ENCODE measurements at regions not wholly inside any gene's neighbourhood (a gene's known extent, or its start where the extent isn't known, plus 50 kb on each side); places are given as distances from the start of the nearest gene placed in this dataset.

DNA sequence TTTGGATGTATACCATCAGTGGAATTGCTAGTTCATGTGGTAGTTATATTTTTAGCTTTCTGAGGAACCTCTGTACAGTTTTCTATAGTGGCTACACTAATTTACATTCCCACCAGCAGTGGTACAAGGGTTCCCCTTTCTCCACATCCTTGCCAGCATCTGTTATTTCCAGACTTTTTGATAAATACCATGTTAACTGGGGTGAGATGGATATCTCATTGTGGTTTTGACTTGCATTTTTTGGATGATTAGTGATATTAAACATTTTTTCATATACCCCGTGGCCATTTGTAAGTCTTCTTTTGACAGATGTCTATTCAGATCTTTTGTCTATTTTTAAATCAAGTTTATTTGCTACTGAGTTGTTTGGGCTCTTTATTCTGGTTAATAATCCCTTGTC, 455.6 kb upstream of the RARB start:
- TF ChIP-seq CTCF (conservative IDR thresholded peaks at IDR 0.05; ENCODE audit: low read depth in 2 of 2) (no peak), POLR2AphosphoS5 (IDR thresholded peaks at IDR 0.05; ENCODE audit: low read depth) (no peak), REST (IDR thresholded peaks at IDR 0.05; ENCODE audit: unreplicated experiment) (no peak), EZH2 (IDR thresholded peaks at IDR 0.05; ENCODE audit: low read depth, unreplicated experiment) (no peak), ZNF331 (CRISPR knock-in tag; IDR thresholded peaks at IDR 0.05; ENCODE audit: low read depth) (no peak), EZH2phosphoT487 (IDR thresholded peaks at IDR 0.05; ENCODE audit: unreplicated experiment) (no peak), ZNF114 (CRISPR knock-in tag; IDR thresholded peaks at IDR 0.05) (no peak), NANOG (IDR thresholded peaks at IDR 0.05; ENCODE audit: borderline replicate concordance) (no peak), STAT1 (IDR thresholded peaks at IDR 0.05; ENCODE audit: unreplicated experiment) (no peak), JUNB (IDR thresholded peaks at IDR 0.05; ENCODE audit: unreplicated experiment) (no peak), ETS1 (IDR thresholded peaks at IDR 0.05) (no peak)
- TF ChIP-seq, protein P1, sequence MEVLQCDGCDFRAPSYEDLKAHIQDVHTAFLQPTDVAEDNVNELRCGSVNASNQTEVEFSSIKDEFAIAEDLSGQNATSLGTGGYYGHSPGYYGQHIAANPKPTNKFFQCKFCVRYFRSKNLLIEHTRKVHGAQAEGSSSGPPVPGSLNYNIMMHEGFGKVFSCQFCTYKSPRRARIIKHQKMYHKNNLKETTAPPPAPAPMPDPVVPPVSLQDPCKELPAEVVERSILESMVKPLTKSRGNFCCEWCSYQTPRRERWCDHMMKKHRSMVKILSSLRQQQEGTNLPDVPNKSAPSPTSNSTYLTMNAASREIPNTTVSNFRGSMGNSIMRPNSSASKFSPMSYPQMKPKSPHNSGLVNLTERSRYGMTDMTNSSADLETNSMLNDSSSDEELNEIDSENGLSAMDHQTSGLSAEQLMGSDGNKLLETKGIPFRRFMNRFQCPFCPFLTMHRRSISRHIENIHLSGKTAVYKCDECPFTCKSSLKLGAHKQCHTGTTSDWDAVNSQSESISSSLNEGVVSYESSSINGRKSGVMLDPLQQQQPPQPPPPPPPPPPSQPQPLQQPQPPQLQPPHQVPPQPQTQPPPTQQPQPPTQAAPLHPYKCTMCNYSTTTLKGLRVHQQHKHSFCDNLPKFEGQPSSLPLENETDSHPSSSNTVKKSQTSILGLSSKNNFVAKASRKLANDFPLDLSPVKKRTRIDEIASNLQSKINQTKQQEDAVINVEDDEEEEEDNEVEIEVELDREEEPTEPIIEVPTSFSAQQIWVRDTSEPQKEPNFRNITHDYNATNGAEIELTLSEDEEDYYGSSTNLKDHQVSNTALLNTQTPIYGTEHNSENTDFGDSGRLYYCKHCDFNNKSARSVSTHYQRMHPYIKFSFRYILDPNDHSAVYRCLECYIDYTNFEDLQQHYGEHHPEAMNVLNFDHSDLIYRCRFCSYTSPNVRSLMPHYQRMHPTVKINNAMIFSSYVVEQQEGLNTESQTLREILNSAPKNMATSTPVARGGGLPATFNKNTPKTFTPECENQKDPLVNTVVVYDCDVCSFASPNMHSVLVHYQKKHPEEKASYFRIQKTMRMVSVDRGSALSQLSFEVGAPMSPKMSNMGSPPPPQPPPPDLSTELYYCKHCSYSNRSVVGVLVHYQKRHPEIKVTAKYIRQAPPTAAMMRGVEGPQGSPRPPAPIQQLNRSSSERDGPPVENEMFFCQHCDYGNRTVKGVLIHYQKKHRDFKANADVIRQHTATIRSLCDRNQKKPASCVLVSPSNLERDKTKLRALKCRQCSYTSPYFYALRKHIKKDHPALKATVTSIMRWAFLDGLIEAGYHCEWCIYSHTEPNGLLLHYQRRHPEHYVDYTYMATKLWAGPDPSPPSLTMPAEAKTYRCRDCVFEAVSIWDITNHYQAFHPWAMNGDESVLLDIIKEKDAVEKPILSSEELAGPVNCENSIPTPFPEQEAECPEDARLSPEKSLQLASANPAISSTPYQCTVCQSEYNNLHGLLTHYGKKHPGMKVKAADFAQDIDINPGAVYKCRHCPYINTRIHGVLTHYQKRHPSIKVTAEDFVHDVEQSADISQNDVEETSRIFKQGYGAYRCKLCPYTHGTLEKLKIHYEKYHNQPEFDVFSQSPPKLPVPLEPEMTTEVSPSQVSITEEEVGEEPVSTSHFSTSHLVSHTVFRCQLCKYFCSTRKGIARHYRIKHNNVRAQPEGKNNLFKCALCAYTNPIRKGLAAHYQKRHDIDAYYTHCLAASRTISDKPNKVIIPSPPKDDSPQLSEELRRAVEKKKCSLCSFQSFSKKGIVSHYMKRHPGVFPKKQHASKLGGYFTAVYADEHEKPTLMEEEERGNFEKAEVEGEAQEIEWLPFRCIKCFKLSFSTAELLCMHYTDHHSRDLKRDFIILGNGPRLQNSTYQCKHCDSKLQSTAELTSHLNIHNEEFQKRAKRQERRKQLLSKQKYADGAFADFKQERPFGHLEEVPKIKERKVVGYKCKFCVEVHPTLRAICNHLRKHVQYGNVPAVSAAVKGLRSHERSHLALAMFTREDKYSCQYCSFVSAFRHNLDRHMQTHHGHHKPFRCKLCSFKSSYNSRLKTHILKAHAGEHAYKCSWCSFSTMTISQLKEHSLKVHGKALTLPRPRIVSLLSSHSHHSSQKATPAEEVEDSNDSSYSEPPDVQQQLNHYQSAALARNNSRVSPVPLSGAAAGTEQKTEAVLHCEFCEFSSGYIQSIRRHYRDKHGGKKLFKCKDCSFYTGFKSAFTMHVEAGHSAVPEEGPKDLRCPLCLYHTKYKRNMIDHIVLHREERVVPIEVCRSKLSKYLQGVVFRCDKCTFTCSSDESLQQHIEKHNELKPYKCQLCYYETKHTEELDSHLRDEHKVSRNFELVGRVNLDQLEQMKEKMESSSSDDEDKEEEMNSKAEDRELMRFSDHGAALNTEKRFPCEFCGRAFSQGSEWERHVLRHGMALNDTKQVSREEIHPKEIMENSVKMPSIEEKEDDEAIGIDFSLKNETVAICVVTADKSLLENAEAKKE (CRISPR knock-in tag; IDR thresholded peaks at IDR 0.05): no peak
